ENCODE measurements at regions not wholly inside any gene's neighbourhood (a gene's known extent, or its start where the extent isn't known, plus 50 kb on each side); places are given as distances from the start of the nearest gene placed in this dataset.

- H2BK5ac ChIP-seq (ENCODE audit: low read depth, low read length, poor library complexity, severe bottlenecking), result no peak overlapping the region
- H3K4me1 ChIP-seq (ENCODE audit: control insufficient read depth, insufficient read depth, low read length), result no peaks in the 10 kb centered on the region
- no peak overlapping the region for H2BK120ac ChIP-seq (ENCODE audit: low read depth, low read length)
- H2AFZ ChIP-seq (replicated peaks; ENCODE audit: low read length, poor library complexity), result no peak overlapping the region
- no TSS peak for BruUV-seq (replicated peaks)
- H3K23ac ChIP-seq (ENCODE audit: low read depth, low read length), result no peak overlapping the region
- no peak overlapping the region for H3K4me2 ChIP-seq (ENCODE audit: low read depth, low read length)
- TF ChIP-seq CHD1 (IDR thresholded peaks at IDR 0.05; ENCODE audit: low read depth, low read length), result no peak
- no peak for TF ChIP-seq MAFK (IDR thresholded peaks at IDR 0.05; ENCODE audit: low read depth, low read length)
- no peak for TF ChIP-seq POLR2A (IDR thresholded peaks at IDR 0.05; ENCODE audit: low read depth, low read length)
- TF ChIP-seq MXI1 (IDR thresholded peaks at IDR 0.05; ENCODE audit: borderline replicate concordance, low read depth, low read length), result no peak
- TF ChIP-seq MAZ (IDR thresholded peaks at IDR 0.05; ENCODE audit: borderline replicate concordance, low read depth, low read length), result no peak
- TF ChIP-seq FOS (IDR thresholded peaks at IDR 0.05; ENCODE audit: low read depth, low read length), result no peak
- TF ChIP-seq BHLHE40 (IDR thresholded peaks at IDR 0.05; ENCODE audit: low read depth, low read length), result no peak
- TF ChIP-seq NFE2L2 (IDR thresholded peaks at IDR 0.05; ENCODE audit: low read depth, low read length), result no peak
- no peak for TF ChIP-seq CEBPB (IDR thresholded peaks at IDR 0.05; ENCODE audit: low read depth, low read length)
- no peak overlapping the region for H4K91ac ChIP-seq (ENCODE audit: insufficient read depth, low read depth, low read length)
- H3K56ac ChIP-seq (ENCODE audit: extremely low read depth, insufficient read depth, low read length), result no peak overlapping the region
- H3K79me1 ChIP-seq (ENCODE audit: low read depth in 1 of 2, low read length in 2 of 2), result no peaks in the 10 kb centered on the region
- no peaks in the 10 kb centered on the region for H3K27me3 ChIP-seq (ENCODE audit: control insufficient read depth, insufficient read depth, low read length)
- 72% methylated on average over 4 of the region's 12 CpGs; no CpG with 5 or more reads in 1 of the 2 experiments for WGBS, 2 experiments (ENCODE audit: extremely low coverage in 2 of 2, insufficient read length in 1 of 2)
- no peaks in the 10 kb centered on the region for H3K36me3 ChIP-seq (ENCODE audit: control insufficient read depth, insufficient read depth, low read length)
- H2BK20ac ChIP-seq (ENCODE audit: low read depth, low read length), result no peak overlapping the region
- ATAC-seq (ENCODE audit: low read depth), result no peak
- no peak overlapping the region for H3K4me3 ChIP-seq (ENCODE audit: insufficient read depth, low read depth, low read length)
- H3K9ac ChIP-seq (ENCODE audit: low read depth, low read length), result no peak overlapping the region
- CTCF ChIA-PET, result no interaction called here
- H2BK15ac ChIP-seq (ENCODE audit: low read depth, low read length), result no peak overlapping the region
- no peak overlapping the region for H3K4ac ChIP-seq (ENCODE audit: low read depth, low read length)
- no peak overlapping the region for H3K27ac ChIP-seq (ENCODE audit: insufficient read depth, low read length)
- H3K9me1 ChIP-seq (ENCODE audit: insufficient read depth, low read length), result no peaks in the 10 kb centered on the region
- no peak overlapping the region for H3K14ac ChIP-seq (replicated peaks; ENCODE audit: low read depth, low read length)
- DNase-seq, result no peak
- dilution Hi-C loops (cut with HindIII; ENCODE audit: low sequenced_read_pairs, unreplicated experiment) (no loop called here), intact Hi-C loops (cut with micrococcal nuclease) (no loop called here), in situ Hi-C loops (cut with MboI; ENCODE audit: low sequenced_read_pairs) (no loop called here)
- no peaks in the 10 kb centered on the region for H4K20me1 ChIP-seq (ENCODE audit: insufficient read depth, low read length)
- POLR2A ChIA-PET (ENCODE audit: unreplicated experiment), result no interaction called here
- H3K18ac ChIP-seq (ENCODE audit: low read depth, low read length), result no peak overlapping the region
- H4K5ac ChIP-seq (ENCODE audit: low read depth, low read length), result no peak overlapping the region
- H3K9me3 ChIP-seq (ENCODE audit: control insufficient read depth, insufficient read depth, low read length), result peaks cover 2% of the 10 kb centered on the region
- no peak overlapping the region for H2AK5ac ChIP-seq (ENCODE audit: low read depth, low read length)
- no peak overlapping the region for H4K8ac ChIP-seq (ENCODE audit: low read depth in 2 of 2, low read length in 2 of 2)
- H2AK9ac ChIP-seq (replicated peaks; ENCODE audit: low read depth, low read length, poor library complexity), result no peak overlapping the region
Observed at GRCh38 chr22:47250995-47251765, 488.7 kb downstream of the TBC1D22A start.

All from IMR-90 (cell line).